Body of pancreas (tissue), 4 donors: ENCODE measurements at regions not wholly inside any gene's neighbourhood (a gene's known extent, or its start where the extent isn't known, plus 50 kb on each side); places are given as distances from the start of the nearest gene placed in this dataset.

Experiments
- CTCF ChIP-seq, 7 experiments: fragments of 450-650 bp in 4 of 7; fragments of 200-600 bp in 3 of 7; sonication (generic) in 3 of 7; IDR thresholded peaks; one replicate each; pipeline ENCODE4 v1.5.1; 2016 to 2019; ENCODE audit warnings: antibody characterized with exemption in 7 of 7
- POLR2A ChIP-seq, 3 donors: fragments of 450-650 bp; IDR thresholded peaks; one replicate each; pipeline ENCODE4 v1.6.1; 2016; ENCODE audit warnings: antibody characterized with exemption in 3 of 3, mild to moderate bottlenecking in 2 of 3

- TF ChIP-seq POLR2A (IDR thresholded peaks at IDR 0.05) (no peak), CTCF (IDR thresholded peaks at IDR 0.05) (no peak)
These were observed 61.8 kb upstream of the CALCR start for GRCh38 chr7:93636276-93636675.
